Activated CD4-positive, alpha-beta T cell treated with anti-CD3 and anti-CD28 coated beads, Interleukin-2, amount 10 ng/mL, durations not matched to agents 24 days and 14 days (primary cell): ENCODE measurements at regions not wholly inside any gene's neighbourhood (a gene's known extent, or its start where the extent isn't known, plus 50 kb on each side); places are given as distances from the start of the nearest gene placed in this dataset.
"Not testable (repeated sequence)": the region's sequence is repeated elsewhere in the genome, so short reads cannot be mapped to it uniquely, and the experiment has no call there.

Source experiments
- DNase-seq: peaks from one replicate; pipeline ENCODE4 v3.0.0; 2022
- H3K27ac Mint-ChIP-seq: one replicate; pipeline ENCODE4 v1.8.0; 2022; ENCODE audit warnings: mild to moderate bottlenecking, mixed read lengths
- H3K27me3 Mint-ChIP-seq: one replicate; pipeline ENCODE4 v1.8.0; 2022; ENCODE audit warnings: mixed read lengths
- H3K36me3 Mint-ChIP-seq: one replicate; pipeline ENCODE4 v1.8.0; 2022; ENCODE audit warnings: low read depth, mild to moderate bottlenecking, mixed read lengths
- H3K4me1 Mint-ChIP-seq: one replicate; pipeline ENCODE4 v1.8.0; 2021; ENCODE audit warnings: mixed read lengths
- H3K4me3 Mint-ChIP-seq: one replicate; pipeline ENCODE4 v1.8.0; 2022; ENCODE audit warnings: mild to moderate bottlenecking, moderate library complexity, mixed read lengths
- H3K9me3 Mint-ChIP-seq: one replicate; pipeline ENCODE4 v1.8.0; 2021; ENCODE audit warnings: mixed read lengths
- intact Hi-C: fragments of 100-400 bp; cut with micrococcal nuclease; formaldehyde crosslinking; loops from one replicate; pipeline ENCODE4 v1.15.1; 2023

GRCh38 chr3:166696103-166696502, 684.0 kb downstream of the ZBBX start:
- Mint-ChIP-seq H3K4me1 (no peaks in the 10 kb centered on the region), H3K27ac (no peak overlapping the region), H3K9me3 (no peaks in the 10 kb centered on the region), H3K36me3 (no peaks in the 10 kb centered on the region), H3K4me3 (no peak overlapping the region), H3K27me3 (no peaks in the 10 kb centered on the region)
- no peak for DNase-seq
- intact Hi-C loops, result no loop called here

DNA sequence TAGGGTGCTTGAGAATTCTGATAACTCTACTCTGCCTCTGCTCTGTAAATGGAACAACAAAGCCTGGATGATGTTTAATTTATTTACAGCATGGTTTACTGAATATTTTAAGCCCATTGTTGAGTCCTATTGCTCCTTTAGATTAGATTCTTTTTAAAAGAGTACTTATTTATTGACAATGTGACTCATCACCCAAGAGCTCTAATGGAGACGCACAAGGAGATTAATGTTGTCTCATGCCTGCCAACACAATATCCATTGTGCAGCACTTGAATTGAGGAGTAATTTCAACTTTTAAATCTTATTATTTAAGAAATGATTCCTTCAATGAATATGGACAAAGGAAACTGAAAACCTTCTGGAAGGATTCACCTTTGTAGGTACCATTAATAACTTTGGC, 691.4 kb downstream of the ZBBX start:
- Mint-ChIP-seq H3K27ac (no peak overlapping the region), H3K9me3 (no peaks in the 10 kb centered on the region), H3K27me3 (no peaks in the 10 kb centered on the region), H3K36me3 (no peaks in the 10 kb centered on the region), H3K4me1 (no peaks in the 10 kb centered on the region), H3K4me3 (no peak overlapping the region)
- intact Hi-C loops, result no loop called here
- DNase-seq, result no peak

- no peaks in the 10 kb centered on the region for H3K9me3 Mint-ChIP-seq
- H3K36me3 Mint-ChIP-seq, result no peaks in the 10 kb centered on the region
- intact Hi-C loops, result no loop called here
- H3K4me3 Mint-ChIP-seq, result no peak overlapping the region
- no peak for DNase-seq
- no peak overlapping the region for H3K27ac Mint-ChIP-seq
- H3K27me3 Mint-ChIP-seq, result no peaks in the 10 kb centered on the region
- H3K4me1 Mint-ChIP-seq, result no peaks in the 10 kb centered on the region
Observed at GRCh38 chr3:166685246-166685645, 694.9 kb downstream of the ZBBX start.

DNA sequence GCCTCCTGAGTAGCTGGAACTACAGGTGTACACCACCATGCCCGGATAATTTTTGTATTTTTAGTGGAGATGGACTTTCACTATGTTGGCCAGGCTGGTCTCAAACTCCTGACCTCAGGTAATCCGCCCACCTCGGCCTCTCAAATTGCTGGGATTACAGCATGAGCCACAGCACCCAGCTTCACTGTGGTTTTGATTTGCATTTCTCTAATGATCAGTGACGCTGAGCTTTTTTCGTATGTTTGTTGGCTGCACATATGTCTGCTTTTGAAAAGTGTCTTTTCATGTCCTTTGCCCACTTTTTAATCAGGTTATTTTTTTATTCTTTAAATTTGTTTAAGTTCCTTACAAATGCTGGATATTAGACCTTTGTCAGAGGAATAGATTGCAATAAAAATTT, 696.0 kb downstream of the ZBBX start:
- H3K9me3 Mint-ChIP-seq, DNase-seq, H3K36me3 Mint-ChIP-seq, H3K4me1 Mint-ChIP-seq, H3K27me3 Mint-ChIP-seq, H3K27ac Mint-ChIP-seq, H3K4me3 Mint-ChIP-seq, intact Hi-C loops: not testable (repeated sequence)

- intact Hi-C loops, result no loop called here
- no peak overlapping the region for H3K4me3 Mint-ChIP-seq
- H3K27me3 Mint-ChIP-seq, result no peaks in the 10 kb centered on the region
- H3K36me3 Mint-ChIP-seq, result no peaks in the 10 kb centered on the region
- peaks cover 4% of the 10 kb centered on the region for H3K9me3 Mint-ChIP-seq
- no peak for DNase-seq
- H3K4me1 Mint-ChIP-seq, result no peaks in the 10 kb centered on the region
- H3K27ac Mint-ChIP-seq, result no peak overlapping the region
Observed at GRCh38 chr3:166669781-166670180, 710.3 kb downstream of the ZBBX start.

DNA sequence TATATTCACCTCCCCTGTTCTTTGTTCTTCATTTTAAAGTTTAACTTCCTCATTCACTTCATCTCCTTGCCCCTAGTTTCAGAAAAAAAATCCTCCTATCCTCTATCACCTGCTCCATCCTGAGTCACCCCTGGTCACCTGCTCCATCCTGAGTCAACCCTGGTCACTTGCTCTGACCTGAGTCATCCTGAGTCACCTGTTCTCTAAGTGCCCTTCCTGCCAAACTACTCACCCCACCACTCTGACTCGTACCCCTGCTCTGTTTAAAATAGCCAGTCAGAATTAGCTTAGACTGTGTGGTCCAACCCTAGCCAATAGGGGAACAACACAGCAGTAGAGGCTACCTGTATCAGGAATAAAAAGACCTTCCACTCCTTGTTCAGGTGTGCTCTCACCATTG, 716.9 kb downstream of the ZBBX start:
- intact Hi-C loops, result no loop called here
- no peak overlapping the region for H3K4me3 Mint-ChIP-seq
- H3K27me3 Mint-ChIP-seq, result no peaks in the 10 kb centered on the region
- DNase-seq, result no peak
- H3K4me1 Mint-ChIP-seq, result no peaks in the 10 kb centered on the region
- no peaks in the 10 kb centered on the region for H3K36me3 Mint-ChIP-seq
- peaks cover 7% of the 10 kb centered on the region for H3K9me3 Mint-ChIP-seq
- H3K27ac Mint-ChIP-seq, result no peak overlapping the region

DNA sequence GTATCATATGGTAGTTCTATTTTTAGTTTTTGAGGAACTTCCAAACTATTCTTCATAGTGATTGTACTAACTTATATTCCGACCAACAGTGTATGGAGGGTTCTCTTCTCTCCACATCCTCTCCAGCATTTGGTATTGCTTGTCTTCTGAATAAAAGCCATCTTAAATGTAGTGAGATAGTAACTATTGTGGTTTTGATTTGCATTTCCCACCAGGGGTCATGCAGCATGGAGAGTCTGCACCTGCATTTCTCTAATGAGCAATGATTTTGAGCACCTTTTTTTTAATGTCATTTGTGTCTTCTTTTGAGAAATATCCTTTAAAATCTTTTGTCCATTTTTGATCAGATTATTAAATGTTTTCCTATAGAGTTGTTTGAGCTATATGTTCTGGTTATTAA, 718.5 kb downstream of the ZBBX start:
- Mint-ChIP-seq H3K36me3 (no peaks in the 10 kb centered on the region), H3K27ac (no peak overlapping the region), H3K27me3 (no peaks in the 10 kb centered on the region), H3K9me3 (peaks cover 7% of the 10 kb centered on the region), H3K4me1 (no peaks in the 10 kb centered on the region), H3K4me3 (no peak overlapping the region)
- intact Hi-C loops, result no loop called here
- DNase-seq, result no peak

GRCh38 chr3:166660962-166661361, 719.1 kb downstream of the ZBBX start:
- intact Hi-C loops, result no loop called here
- H3K4me1 Mint-ChIP-seq, result no peaks in the 10 kb centered on the region
- peaks cover 7% of the 10 kb centered on the region for H3K9me3 Mint-ChIP-seq
- no peak overlapping the region for H3K27ac Mint-ChIP-seq
- H3K36me3 Mint-ChIP-seq, result no peaks in the 10 kb centered on the region
- no peak for DNase-seq
- no peaks in the 10 kb centered on the region for H3K27me3 Mint-ChIP-seq
- no peak overlapping the region for H3K4me3 Mint-ChIP-seq

GRCh38 chr3:166637984-166638530, 742.0 kb downstream of the ZBBX start:
- Mint-ChIP-seq H3K36me3 (no peaks in the 10 kb centered on the region), H3K4me3 (no peak overlapping the region), H3K27ac (no peak overlapping the region), H3K9me3 (no peaks in the 10 kb centered on the region), H3K27me3 (no peaks in the 10 kb centered on the region), H3K4me1 (no peaks in the 10 kb centered on the region)
- no peak for DNase-seq
- intact Hi-C loops, result no loop called here

GRCh38 chr3:166634091-166634746, 745.9 kb downstream of the ZBBX start:
- intact Hi-C loops, result no loop called here
- H3K4me1 Mint-ChIP-seq, result no peaks in the 10 kb centered on the region
- no peak for DNase-seq
- no peaks in the 10 kb centered on the region for H3K27me3 Mint-ChIP-seq
- H3K27ac Mint-ChIP-seq, result no peak overlapping the region
- H3K36me3 Mint-ChIP-seq, result no peaks in the 10 kb centered on the region
- no peaks in the 10 kb centered on the region for H3K9me3 Mint-ChIP-seq
- H3K4me3 Mint-ChIP-seq, result no peak overlapping the region

GRCh38 chr3:166630190-166630589, 749.9 kb downstream of the ZBBX start:
- intact Hi-C loops, result no loop called here
- no peaks in the 10 kb centered on the region for H3K36me3 Mint-ChIP-seq
- no peak for DNase-seq
- no peaks in the 10 kb centered on the region for H3K9me3 Mint-ChIP-seq
- H3K4me3 Mint-ChIP-seq, result no peak overlapping the region
- H3K27me3 Mint-ChIP-seq, result no peaks in the 10 kb centered on the region
- no peak overlapping the region for H3K27ac Mint-ChIP-seq
- no peaks in the 10 kb centered on the region for H3K4me1 Mint-ChIP-seq

GRCh38 chr3:166613365-166613764, 766.7 kb downstream of the ZBBX start:
- Mint-ChIP-seq H3K36me3 (no peaks in the 10 kb centered on the region), H3K4me3 (no peak overlapping the region), H3K9me3 (no peaks in the 10 kb centered on the region), H3K27me3 (no peaks in the 10 kb centered on the region), H3K27ac (no peak overlapping the region), H3K4me1 (no peaks in the 10 kb centered on the region)
- intact Hi-C loops, result no loop called here
- DNase-seq, result no peak

DNA sequence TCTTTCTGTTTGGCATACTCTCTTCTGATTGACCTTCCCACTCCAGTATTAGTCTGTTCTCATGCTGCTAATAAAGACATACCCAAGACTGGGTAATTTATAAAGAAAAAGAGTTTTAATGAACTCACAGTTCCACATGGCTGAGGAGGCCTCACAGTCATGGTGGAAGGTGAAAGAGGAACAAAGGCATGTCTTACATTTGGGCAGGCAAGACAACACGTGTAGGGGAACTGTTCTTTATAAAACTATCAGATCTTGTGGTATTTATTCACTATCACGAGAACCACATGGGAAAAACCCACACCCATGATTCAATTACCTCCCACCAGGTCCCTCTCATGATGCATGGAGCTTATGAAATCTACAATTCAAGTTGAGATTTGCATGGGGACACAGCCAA, 767.3 kb downstream of the ZBBX start:
- intact Hi-C loops, H3K36me3 Mint-ChIP-seq, H3K27me3 Mint-ChIP-seq, H3K4me1 Mint-ChIP-seq, H3K4me3 Mint-ChIP-seq, H3K9me3 Mint-ChIP-seq, H3K27ac Mint-ChIP-seq, DNase-seq: not testable (repeated sequence)

DNA sequence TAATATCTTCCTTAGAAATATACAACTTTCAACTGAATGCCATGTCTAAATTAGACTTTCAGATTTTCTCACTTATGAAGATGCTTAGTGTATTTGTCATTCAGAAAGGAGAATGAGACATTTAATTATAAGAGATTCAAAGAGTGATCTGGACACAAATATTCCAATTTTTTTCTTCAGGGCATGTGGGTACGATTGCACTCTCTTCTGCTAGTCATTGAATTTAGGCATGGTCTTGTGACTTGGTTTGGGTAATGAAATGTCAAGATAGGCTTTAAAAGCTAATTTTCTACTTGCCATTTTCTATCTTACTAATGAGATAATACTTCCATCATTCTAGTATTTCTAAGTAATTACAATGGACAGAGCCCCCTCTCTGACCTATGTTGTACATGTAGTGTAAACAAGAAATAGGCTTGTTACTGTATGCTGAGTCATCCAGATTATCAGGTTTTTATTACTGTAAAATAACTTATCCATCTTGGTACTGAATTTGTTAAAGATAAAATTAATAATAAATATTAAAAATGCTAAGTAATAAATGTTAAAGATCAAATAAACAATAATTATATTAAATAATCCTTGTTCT, 770.8 kb upstream of the BCHE start:
- Mint-ChIP-seq H3K4me3 (no peak overlapping the region), H3K9me3 (no peaks in the 10 kb centered on the region), H3K27ac (no peak overlapping the region), H3K4me1 (no peaks in the 10 kb centered on the region), H3K27me3 (no peaks in the 10 kb centered on the region), H3K36me3 (no peaks in the 10 kb centered on the region)
- DNase-seq, result no peak
- intact Hi-C loops, result no loop called here

DNA sequence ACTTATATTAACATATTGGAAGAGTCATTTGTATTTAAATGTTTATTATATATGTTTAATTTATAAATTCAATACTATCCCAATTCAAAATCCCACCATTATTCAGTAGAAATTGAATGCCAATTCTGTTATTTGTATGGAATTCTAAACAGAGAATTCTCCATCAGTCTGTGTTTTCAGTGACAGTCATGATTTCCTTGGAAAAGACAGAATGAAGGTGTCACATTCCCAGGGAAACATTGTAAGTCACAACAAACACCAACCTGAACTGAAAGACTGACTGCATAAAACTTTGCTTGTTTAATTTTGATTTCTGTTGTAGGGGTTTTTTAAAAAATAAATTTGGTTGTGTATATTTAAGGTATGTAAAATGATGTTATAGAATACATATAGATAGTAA, 769.8 kb upstream of the BCHE start:
- Mint-ChIP-seq H3K4me1 (no peaks in the 10 kb centered on the region), H3K4me3 (no peak overlapping the region), H3K27me3 (no peaks in the 10 kb centered on the region), H3K9me3 (no peaks in the 10 kb centered on the region), H3K27ac (no peak overlapping the region), H3K36me3 (no peaks in the 10 kb centered on the region)
- no peak for DNase-seq
- intact Hi-C loops, result no loop called here
